NB4 (cell line): ENCODE measurements at regions not wholly inside any gene's neighbourhood (a gene's known extent, or its start where the extent isn't known, plus 50 kb on each side); places are given as distances from the start of the nearest gene placed in this dataset.

ENCODE experiments used
- DNase-seq: peaks from one replicate; pipeline ENCODE4 v3.0.0; 2010; ENCODE audit warnings: low read depth
- H3K4me3 ChIP-seq: one replicate; pipeline ENCODE4 v1.5.1; 2011; ENCODE audit warnings: mild to moderate bottlenecking, low read depth, low read length, moderate library complexity
- MYC ChIP-seq: IDR thresholded peaks from 2 replicates; pipeline ENCODE4 v1.6.1; 2011; ENCODE audit warnings: low read depth, low read length
- POLR2A ChIP-seq: IDR thresholded peaks from 2 replicates; pipeline ENCODE4 v1.6.1; 2011; ENCODE audit warnings: mild to moderate bottlenecking; ENCODE audit not compliant: insufficient read length; ENCODE audit errors: extremely low read depth
- TF ChIP-seq, protein P1 (sequence below): IDR thresholded peaks from 2 replicates; pipeline ENCODE4 v1.6.1; 2011; ENCODE audit warnings: low read depth, low read length
- TF ChIP-seq, protein P2 (sequence below): IDR thresholded peaks from one replicate; pipeline ENCODE4 v1.5.1; 2012; ENCODE audit warnings: low read depth, low read length

DNA sequence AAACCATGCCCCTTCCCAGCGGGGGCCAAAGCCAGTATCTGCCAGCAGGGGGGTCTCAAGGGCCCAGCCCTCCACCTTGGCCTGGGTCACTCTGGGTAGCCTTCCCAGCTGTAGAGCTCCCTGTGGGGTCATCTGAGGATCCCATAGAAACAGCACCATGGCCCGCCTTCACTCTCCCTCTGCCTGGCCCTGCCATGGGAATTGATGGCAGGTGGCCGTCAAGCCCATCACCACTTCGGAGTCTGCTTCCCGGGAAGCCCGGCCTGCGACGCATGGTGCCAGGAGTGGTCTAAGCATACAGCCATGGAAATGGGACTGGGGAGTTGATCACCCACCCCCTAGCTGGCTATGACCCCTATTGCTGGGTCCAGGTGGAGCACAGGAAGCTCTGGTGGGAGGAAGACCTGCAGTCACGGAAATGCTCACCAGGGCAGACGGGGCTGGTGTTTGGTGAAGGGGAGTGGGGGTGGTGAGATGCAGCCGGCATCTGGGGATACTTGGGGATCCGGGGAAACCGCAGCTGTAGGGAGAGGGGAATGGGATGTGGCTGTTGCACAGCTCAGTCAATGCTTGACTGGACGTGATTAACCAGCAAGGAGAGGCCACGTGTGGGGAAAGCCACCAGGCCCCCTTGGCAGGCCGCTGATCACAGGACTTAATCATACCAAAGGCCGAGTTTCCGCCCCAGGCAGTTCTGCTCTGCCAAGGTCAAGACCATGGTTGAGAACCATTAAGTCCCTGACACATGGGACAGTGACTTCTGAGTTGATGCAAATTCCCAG is 52.2 kb upstream of the DIO3 start:
- no peak for DNase-seq

DNA sequence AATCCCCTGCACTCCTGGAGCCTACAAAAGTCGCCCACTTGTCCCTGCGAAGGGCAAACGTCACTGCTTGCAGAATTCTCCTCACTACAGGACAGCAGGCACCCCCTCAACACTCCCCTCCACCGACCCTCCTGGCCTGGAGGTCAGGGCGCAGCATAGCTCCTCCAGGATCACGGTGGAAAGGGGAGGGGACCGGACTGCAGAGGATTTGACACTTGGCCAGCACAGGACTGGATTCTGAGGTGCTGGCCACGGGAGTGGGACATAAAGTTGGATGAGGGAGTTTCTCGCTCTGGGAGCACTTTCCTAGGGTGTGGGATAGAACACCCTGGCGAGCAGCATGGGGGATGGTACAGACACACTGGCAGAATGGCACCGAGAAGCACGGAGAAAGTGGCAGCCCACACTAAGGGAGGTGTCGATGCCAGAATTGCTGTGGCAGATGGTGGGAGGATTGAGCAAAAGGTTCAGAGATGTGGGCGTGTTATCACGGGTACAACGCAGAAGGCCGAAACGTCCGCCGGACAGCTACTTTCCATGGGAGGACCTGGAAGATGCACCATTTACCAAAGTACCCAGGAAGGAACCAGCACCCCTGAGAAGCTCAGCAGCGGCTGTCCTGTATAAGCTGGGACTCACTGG is 51.4 kb upstream of the DIO3 start:
- H3K4me3 ChIP-seq = no peak overlapping the region
- TF ChIP-seq, protein P1, sequence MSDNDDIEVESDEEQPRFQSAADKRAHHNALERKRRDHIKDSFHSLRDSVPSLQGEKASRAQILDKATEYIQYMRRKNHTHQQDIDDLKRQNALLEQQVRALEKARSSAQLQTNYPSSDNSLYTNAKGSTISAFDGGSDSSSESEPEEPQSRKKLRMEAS = no peak
- TF ChIP-seq POLR2A = no peak
- TF ChIP-seq, protein P2, sequence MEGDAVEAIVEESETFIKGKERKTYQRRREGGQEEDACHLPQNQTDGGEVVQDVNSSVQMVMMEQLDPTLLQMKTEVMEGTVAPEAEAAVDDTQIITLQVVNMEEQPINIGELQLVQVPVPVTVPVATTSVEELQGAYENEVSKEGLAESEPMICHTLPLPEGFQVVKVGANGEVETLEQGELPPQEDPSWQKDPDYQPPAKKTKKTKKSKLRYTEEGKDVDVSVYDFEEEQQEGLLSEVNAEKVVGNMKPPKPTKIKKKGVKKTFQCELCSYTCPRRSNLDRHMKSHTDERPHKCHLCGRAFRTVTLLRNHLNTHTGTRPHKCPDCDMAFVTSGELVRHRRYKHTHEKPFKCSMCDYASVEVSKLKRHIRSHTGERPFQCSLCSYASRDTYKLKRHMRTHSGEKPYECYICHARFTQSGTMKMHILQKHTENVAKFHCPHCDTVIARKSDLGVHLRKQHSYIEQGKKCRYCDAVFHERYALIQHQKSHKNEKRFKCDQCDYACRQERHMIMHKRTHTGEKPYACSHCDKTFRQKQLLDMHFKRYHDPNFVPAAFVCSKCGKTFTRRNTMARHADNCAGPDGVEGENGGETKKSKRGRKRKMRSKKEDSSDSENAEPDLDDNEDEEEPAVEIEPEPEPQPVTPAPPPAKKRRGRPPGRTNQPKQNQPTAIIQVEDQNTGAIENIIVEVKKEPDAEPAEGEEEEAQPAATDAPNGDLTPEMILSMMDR = no peak
- TF ChIP-seq MYC = no peak
- no peak for DNase-seq

More for the DNA sequence above, 52.2 kb upstream of the DIO3 start:
- no peak overlapping the region for H3K4me3 ChIP-seq
- TF ChIP-seq MYC (no peak), POLR2A (no peak)
- TF ChIP-seq, protein P2 = no peak
- TF ChIP-seq, protein P1 = no peak

DNA sequence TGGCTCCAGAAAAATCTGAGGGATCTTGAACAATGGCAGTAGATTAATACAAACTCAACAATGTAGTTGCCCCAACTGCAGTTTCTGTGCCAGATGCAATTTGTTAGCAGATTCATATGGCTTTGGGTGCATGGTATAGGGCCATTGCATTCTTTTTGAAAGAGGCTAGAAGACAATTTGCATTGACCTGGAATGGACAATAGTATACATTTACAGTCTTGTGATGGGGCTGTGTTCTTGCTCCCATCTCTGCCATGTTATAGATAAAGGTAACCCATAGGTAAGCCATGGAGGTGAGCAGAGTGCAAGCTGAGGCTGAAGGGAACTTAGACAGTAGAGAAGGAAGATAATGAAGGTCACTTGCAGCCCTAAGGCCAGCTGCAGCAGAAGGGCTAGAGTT is 50.1 kb upstream of the DIO3 start:
- TF ChIP-seq, protein P2 = no peak
- TF ChIP-seq POLR2A (no peak), MYC (no peak)
- TF ChIP-seq, protein P1 = no peak
- no peak for DNase-seq
- no peak overlapping the region for H3K4me3 ChIP-seq
